Liver (tissue), 8 donors: ENCODE measurements at regions not wholly inside any gene's neighbourhood (a gene's known extent, or its start where the extent isn't known, plus 50 kb on each side); places are given as distances from the start of the nearest gene placed in this dataset.
A peak's percentile ranks its signal among the peaks of the same experiment; 100 is the strongest.

ENCODE experiments used
- DNase-seq: peaks from one replicate; pipeline ENCODE4 v3.0.0-alpha.2; 2017; ENCODE audit warnings: low spot score
- H3K27ac ChIP-seq, 2 donors: one replicate each; pipeline ENCODE4 v1.7.0; 2013; ENCODE audit warnings: inconsistent platforms in 2 of 2, low read length in 2 of 2, control low read depth in 1 of 2, low read depth in 1 of 2, mild to moderate bottlenecking in 1 of 2
- H3K27me3 ChIP-seq, 4 donors: one replicate each; pipeline versions ENCODE4 v1.6.1 to v1.7.0; 2013; ENCODE audit warnings: low read length in 3 of 4, inconsistent platforms in 1 of 4, mild to moderate bottlenecking in 1 of 4, moderate library complexity in 1 of 4; ENCODE audit not compliant: control insufficient read depth in 4 of 4, insufficient read depth in 4 of 4
- H3K36me3 ChIP-seq, 4 donors: one replicate each; pipeline versions ENCODE4 v1.6.1 to v1.7.0; 2013; ENCODE audit warnings: low read length in 3 of 4, mild to moderate bottlenecking in 3 of 4, low read depth in 1 of 4, moderate library complexity in 1 of 4; ENCODE audit not compliant: control insufficient read depth in 4 of 4, insufficient read depth in 3 of 4
- H3K4me1 ChIP-seq, 4 donors: one replicate each; pipeline versions ENCODE4 v1.6.1 to v1.7.0; 2013; ENCODE audit warnings: low read length in 3 of 4, mild to moderate bottlenecking in 3 of 4, moderate library complexity in 1 of 4; ENCODE audit not compliant: control insufficient read depth in 4 of 4, insufficient read depth in 4 of 4
- H3K4me3 ChIP-seq, 3 donors: one replicate each; pipeline versions ENCODE4 v1.6.1 to v1.7.0; 2013; ENCODE audit warnings: low read length in 3 of 3, control low read depth in 1 of 3, low read depth in 1 of 3, mild to moderate bottlenecking in 1 of 3
- H3K9ac ChIP-seq, 2 donors: one replicate each; pipeline ENCODE4 v1.7.0; 2013; ENCODE audit warnings: low read length in 2 of 2, mild to moderate bottlenecking in 2 of 2, moderate library complexity in 2 of 2, control low read depth in 1 of 2, low read depth in 1 of 2
- H3K9me3 ChIP-seq, 4 donors: one replicate each; pipeline versions ENCODE4 v1.6.1 to v1.7.0; 2013; ENCODE audit warnings: low read length in 3 of 4; ENCODE audit not compliant: control insufficient read depth in 4 of 4
- CTCF ChIP-seq: fragments of 150-350 bp; IDR thresholded peaks from 2 replicates; pipeline ENCODE4 v1.5.1; 2017; ENCODE audit warnings: improper control_type of control experiment, low read depth, low read length; ENCODE audit not compliant: missing input control
- FOXA2 ChIP-seq: IDR thresholded peaks from 2 replicates; pipeline ENCODE4 v1.6.1; 2016; ENCODE audit warnings: antibody characterized with exemption
- JUND ChIP-seq, 2 donors: IDR thresholded peaks; 2 replicates each; pipeline ENCODE4 v1.6.1; 2016; ENCODE audit warnings: antibody characterized with exemption in 2 of 2
- NR2F2 ChIP-seq: IDR thresholded peaks from 2 replicates; pipeline ENCODE4 v1.6.1; 2016; ENCODE audit warnings: antibody characterized with exemption
- RAD21 ChIP-seq, 2 donors: IDR thresholded peaks; 2 replicates each; pipeline ENCODE4 v1.6.1; 2016; ENCODE audit warnings: antibody characterized with exemption in 2 of 2, mild to moderate bottlenecking in 2 of 2
- REST ChIP-seq: IDR thresholded peaks from 2 replicates; pipeline ENCODE4 v1.6.1; 2016; ENCODE audit warnings: antibody characterized with exemption, mild to moderate bottlenecking
- RXRA ChIP-seq, 2 donors: IDR thresholded peaks; 2 replicates each; pipeline ENCODE4 v1.6.1; 2017 to 2018; ENCODE audit warnings: antibody characterized with exemption in 2 of 2, mild to moderate bottlenecking in 1 of 2
- YY1 ChIP-seq: IDR thresholded peaks from 2 replicates; pipeline ENCODE4 v1.6.1; 2016; ENCODE audit warnings: antibody characterized with exemption, mild to moderate bottlenecking
- WGBS: extraction: QIAGEN DNeasy Blood & Tissue Kit; methylation state at CpG from one replicate; pipeline ENCODE4 v1.1.7; 2013; 5-methylcytosine and 5-hydroxymethylcytosine counted together
- donor health status: healthy.
- donor health status: healthy.
- donor health status: healthy.
- donor health status: healthy.
- donor health status: healthy.

GRCh38 chr2:177326591-177326990 lies 62.1 kb upstream of the NFE2L2 start (continued):
- TF ChIP-seq YY1 (no peak), CTCF (no peak)

- H3K4me1 ChIP-seq: peaks cover 11 to 43% (median 26%) of the 10 kb centered on the region in 4 donors
- no peak overlapping the region for H3K27ac ChIP-seq
- no peak overlapping the region for H3K4me3 ChIP-seq
- H3K27me3 ChIP-seq: no peaks in the 10 kb centered on the region
- no peaks in the 10 kb centered on the region for H3K36me3 ChIP-seq
- 68% methylated on average over 1 of the region's 1 CpG for WGBS
- TF ChIP-seq RAD21 (IDR thresholded peaks at IDR 0.05) (no peak), FOXA2 (no peak)
- DNase-seq: no peak
- no peak overlapping the region for H3K9ac ChIP-seq
- H3K9me3 ChIP-seq: no peaks in the 10 kb centered on the region
These were observed 62.5 kb upstream of the NFE2L2 start for GRCh38 chr2:177327009-177327408.

- Histone ChIP-seq H3K4me3 (no peak overlapping the region), H3K9ac (no peak overlapping the region), H3K27ac (no peak overlapping the region), H3K9me3 (no peaks in the 10 kb centered on the region), H3K4me1 (peaks cover 9 to 44% (median 26%) of the 10 kb centered on the region in 4 donors), H3K27me3 (no peaks in the 10 kb centered on the region), H3K36me3 (no peaks in the 10 kb centered on the region)
- WGBS: 75% methylated on average over 2 of the region's 2 CpGs
- DNase-seq: no peak
- peak in 1 of 2 donors; percentile 33 for TF ChIP-seq JUND (IDR thresholded peaks at IDR 0.05)
- TF ChIP-seq CTCF: no peak
- no peak for TF ChIP-seq RXRA (IDR thresholded peaks at IDR 0.05)
- TF ChIP-seq REST: no peak
- no peak for TF ChIP-seq NR2F2
These were observed 63.5 kb upstream of the NFE2L2 start for GRCh38 chr2:177328056-177328455.

GRCh38 chr2:177329064-177329463 lies 63.5 kb upstream of the AGPS start:
- 85% methylated on average over 4 of the region's 4 CpGs for WGBS
- H3K4me1 ChIP-seq: peaks cover 9 to 38% (median 22%) of the 10 kb centered on the region in 4 donors
- H3K27ac ChIP-seq: no peak overlapping the region
- no peak for DNase-seq
- no peak overlapping the region for H3K9ac ChIP-seq
- no peak overlapping the region for H3K4me3 ChIP-seq
- H3K9me3 ChIP-seq: no peaks in the 10 kb centered on the region
- no peaks in the 10 kb centered on the region for H3K27me3 ChIP-seq
- TF ChIP-seq FOXA2: no peak
- H3K36me3 ChIP-seq: no peaks in the 10 kb centered on the region
